NOMO-1 treated with dmso at 0.1 percent for 144 hours (cell line): ENCODE measurements at regions not wholly inside any gene's neighbourhood (a gene's known extent, or its start where the extent isn't known, plus 50 kb on each side); places are given as distances from the start of the nearest gene placed in this dataset.
"Not testable (repeated sequence)": the region's sequence is repeated elsewhere in the genome, so short reads cannot be mapped to it uniquely, and the experiment has no call there.

Experiments
- DNase-seq: peaks from one replicate; lab custom pipeline; 2025; ENCODE audit not compliant: unreplicated experiment; lab: John Stamatoyannopoulos, UW

DNA sequence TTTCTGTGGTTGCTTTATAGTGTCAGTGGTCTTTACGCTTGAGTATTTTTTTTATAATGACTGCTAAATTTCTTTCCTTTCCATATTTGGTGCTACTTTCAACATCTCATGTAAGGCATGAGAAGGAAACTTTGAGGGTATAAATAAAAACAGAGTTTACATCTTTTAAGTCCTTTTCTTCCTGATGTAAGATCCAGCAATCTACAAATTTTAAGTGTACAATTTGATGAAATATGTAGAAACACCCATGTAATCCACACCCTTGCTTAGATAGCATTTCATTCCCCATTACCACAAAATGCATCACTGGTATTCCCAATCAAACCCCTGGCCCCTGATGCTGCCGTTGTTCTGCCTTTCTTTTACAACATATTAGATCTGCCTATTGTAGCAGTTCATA, 769.1 kb downstream of the CCDC85A start:
- DNase-seq = no peak

DNA sequence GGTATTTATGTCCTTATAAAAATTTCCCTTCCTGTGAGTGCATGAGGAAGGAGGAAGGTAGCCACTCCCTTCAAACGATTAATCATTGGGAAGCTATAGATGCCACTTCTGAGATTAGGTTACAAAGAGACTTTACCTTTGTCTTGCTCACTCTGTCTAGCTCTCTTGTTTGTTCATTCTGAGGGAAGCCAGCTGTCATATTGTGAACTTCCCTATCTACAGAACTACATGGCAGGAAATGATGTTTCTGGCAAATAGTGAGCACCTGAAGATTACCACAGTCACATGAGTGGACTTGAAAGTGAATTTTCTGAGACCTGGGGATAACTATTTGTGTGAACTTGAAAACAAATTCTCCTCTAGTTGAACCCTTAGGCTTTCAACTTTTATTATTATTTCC, 776.8 kb downstream of the CCDC85A start:
- DNase-seq = no peak

GRCh38 chr2:56962673-56963072, 778.9 kb downstream of the CCDC85A start:
- DNase-seq = no peak

GRCh38 chr2:56969513-56969912, 785.7 kb downstream of the CCDC85A start:
- no peak for DNase-seq

- no peak for DNase-seq
Observed at GRCh38 chr2:56971383-56971974, 787.7 kb downstream of the CCDC85A start.

GRCh38 chr2:56981554-56981953, 797.8 kb downstream of the CCDC85A start:
- no peak for DNase-seq

DNA sequence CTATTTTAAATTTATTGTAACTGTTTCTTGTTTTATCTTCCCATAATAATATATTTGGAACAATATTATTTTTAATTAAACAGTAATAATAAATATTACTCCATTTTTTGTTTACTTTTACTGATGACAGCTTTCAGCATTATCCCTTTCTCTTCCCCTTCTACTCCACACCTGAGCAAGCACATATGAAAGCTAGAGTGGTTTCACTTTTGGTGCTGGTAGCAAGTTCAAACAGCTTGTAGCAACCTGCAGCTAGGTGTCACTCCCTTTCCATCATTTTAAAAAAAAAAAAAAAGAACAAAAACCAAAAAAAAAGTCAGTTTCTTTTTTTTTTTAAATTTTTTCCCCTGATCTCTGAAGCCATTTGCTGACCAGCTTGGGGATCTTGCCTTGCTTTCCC, 801.8 kb downstream of the CCDC85A start:
- no peak for DNase-seq

- DNase-seq = no peak
Observed at GRCh38 chr2:57022496-57022895, 838.7 kb downstream of the CCDC85A start.

DNA sequence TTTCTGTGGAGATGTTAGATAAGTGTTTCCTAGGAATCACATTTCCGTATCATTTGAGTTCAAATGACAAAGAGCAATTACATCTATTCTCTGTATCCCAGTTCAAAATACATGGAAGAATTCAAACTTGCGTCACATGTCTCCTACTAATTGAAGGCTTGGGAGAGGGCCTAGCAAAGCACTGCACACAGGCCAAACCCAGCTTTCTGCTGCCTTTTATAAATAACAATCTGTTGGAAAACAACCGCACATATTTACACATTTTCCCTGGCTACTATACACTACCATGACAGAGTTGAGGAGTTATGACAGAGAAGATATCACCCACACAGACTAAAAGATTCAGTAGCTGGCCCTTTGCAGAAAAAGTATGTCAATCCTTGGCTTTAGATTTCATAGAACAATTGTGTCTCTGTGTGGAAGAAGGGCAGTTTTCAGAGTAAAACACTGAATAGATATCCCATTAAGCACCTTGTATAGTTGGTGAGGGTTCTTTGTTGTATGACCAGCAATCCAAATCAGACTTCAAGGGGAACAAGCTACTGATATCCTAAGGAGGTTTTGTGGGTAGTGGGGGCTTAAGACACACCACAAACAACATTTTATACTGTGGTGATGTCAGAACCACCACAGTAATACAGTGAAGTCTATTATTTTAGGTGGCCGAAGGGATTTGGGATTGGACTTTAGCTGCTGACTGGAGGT, 861.3 kb downstream of the CCDC85A start:
- DNase-seq = no peak

DNA sequence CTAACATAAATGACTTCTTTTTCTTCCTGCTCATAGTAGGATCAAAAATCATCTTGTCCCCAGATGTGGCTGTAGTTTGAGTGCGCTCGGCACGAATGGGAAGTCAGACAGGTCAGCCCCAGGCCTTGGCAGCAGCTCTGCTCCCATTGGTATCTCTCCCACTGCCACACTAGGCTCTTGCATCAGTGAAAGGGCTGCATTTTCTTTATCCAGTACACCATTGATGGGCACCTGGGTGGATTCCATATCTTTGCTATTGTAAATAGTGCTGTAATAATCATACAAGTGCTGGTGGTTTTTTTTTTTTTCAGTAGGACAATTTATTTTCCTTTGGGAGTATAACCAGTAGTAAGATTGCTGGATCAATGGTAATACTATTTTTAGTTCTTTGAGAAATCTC, 865.5 kb downstream of the CCDC85A start:
- DNase-seq = no peak

DNA sequence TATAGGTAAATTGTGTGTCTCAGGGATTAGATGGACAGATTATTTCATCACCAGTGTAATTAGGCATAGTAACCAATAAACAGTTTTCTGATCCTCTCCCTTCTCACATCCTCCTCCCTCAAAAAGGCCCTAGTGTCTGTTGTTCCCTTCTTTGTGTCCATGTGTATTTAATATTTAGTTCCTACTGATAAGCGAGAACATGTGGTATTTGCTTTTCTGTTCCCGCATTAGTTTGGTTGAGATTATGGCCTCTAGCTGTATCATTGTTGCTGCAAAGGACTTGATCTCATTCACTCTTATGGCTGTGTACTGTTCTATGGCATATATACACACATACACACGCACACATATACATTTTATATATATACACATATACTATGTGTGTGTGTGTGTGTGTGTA, 866.2 kb downstream of the CCDC85A start:
- DNase-seq = no peak

DNA sequence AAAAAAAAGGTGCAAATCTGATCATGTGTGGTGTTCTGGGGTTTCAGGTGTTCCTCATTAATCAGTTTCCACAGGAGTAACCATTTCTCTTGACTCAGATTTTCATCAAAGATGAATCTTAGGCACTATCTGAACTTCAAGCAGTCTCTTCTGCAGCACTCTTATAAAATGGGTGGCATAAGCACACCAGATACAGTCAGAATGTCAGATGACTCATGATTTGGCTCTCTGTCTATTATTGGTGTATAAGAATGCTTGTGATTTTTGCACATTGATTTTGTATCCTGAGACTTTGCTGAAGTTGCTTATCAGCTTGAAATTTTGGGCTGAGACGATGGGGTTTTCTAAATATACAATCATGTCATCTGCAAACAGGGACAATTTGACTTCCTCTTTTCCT, 882.5 kb downstream of the CCDC85A start:
- DNase-seq = not testable (repeated sequence)

- no peak for DNase-seq
Observed at GRCh38 chr2:57075226-57075625, 891.4 kb downstream of the CCDC85A start.

- DNase-seq = no peak
Observed at GRCh38 chr2:57080035-57080434, 896.2 kb downstream of the CCDC85A start.

DNA sequence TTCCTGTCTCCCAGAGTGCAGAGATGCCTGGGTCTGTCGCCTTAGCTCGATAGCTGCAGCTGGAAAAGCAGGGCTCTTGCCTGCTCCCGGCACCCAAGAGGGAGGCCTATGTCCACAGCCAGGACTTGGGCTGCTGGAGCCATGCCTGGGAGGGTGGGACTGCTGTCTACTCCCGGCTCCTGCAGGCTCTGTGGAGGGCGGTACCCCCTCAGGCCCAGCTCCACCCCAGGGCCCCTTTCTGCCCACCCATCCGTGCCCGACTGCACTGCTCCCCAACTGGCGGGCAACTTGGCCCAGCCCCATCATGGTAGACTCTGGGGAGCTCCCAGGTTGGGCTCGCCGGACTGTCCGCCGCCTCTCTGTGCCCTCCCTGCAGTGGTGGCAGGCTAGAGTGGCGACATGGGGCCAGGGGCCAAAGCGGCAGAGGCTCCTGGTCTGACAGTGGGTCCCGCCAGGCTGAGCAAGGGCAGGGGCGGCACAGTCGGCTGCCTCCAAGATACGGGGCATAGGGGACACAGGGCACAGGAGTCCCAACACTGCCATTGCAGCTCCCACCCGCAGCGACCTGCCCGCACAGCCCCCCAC, 901.0 kb downstream of the CCDC85A start:
- DNase-seq = no peak

- DNase-seq = no peak
Observed at GRCh38 chr2:57093020-57093419, 909.2 kb downstream of the CCDC85A start.

DNA sequence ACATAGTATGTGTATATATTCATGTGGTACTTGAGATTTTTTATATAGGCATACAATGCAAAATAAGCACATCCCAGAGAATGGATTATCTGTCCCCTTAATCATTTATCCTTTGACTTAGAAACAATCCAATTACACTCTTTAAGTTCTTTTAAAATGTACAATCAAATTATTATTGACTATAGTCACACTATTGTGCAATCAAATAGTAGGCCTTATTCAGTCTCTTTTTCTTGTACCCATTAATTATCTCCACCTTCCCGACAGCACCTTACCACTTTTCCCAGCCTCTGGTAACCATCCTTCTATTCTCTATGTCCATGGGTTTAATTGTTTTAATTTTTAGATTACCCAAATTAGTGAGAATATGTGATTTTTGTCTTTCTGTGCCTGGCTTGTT, 914.1 kb downstream of the CCDC85A start:
- no peak for DNase-seq

- no peak for DNase-seq
Observed at GRCh38 chr2:57100436-57100835, 916.6 kb downstream of the CCDC85A start.

GRCh38 chr2:57105694-57106093, 921.9 kb downstream of the CCDC85A start:
- DNase-seq = no peak

- no peak for DNase-seq
Observed at GRCh38 chr2:57107353-57107752, 923.6 kb downstream of the CCDC85A start.

- no peak for DNase-seq
Observed at GRCh38 chr2:57111531-57111930, 927.7 kb downstream of the CCDC85A start.

- DNase-seq = no peak
Observed at GRCh38 chr2:57119141-57119540, 927.5 kb upstream of the VRK2 start.

- DNase-seq = no peak
Observed at GRCh38 chr2:57126410-57126809, 920.2 kb upstream of the VRK2 start.
